Upper lobe of left lung (tissue), 6 donors: ENCODE measurements at regions not wholly inside any gene's neighbourhood (a gene's known extent, or its start where the extent isn't known, plus 50 kb on each side); places are given as distances from the start of the nearest gene placed in this dataset.

ENCODE experiments used
- ATAC-seq, 2 donors: fragments of 200-7000 bp; cut with Tn5 transposase; one replicate each; pipeline ENCODE4 v1.9.1; 2022; ENCODE audit warnings: mild to moderate bottlenecking in 2 of 2, moderate library complexity in 2 of 2; ENCODE audit not compliant: low FRiP score in 2 of 2
- DNase-seq, 2 donors: peaks; one replicate each; pipeline ENCODE4 v3.0.0-alpha.2; 2019 to 2020
- H3K27ac ChIP-seq, 4 donors: fragments of 200-600 bp; sonication (generic); one replicate each; pipeline ENCODE4 v1.5.1; 2016 to 2019
- H3K27me3 ChIP-seq, 4 donors: fragments of 200-600 bp; sonication (generic); one replicate each; pipeline ENCODE4 v1.5.1; 2017 to 2019
- H3K36me3 ChIP-seq, 4 donors: fragments of 200-600 bp; sonication (generic); one replicate each; pipeline ENCODE4 v1.5.1; 2016 to 2019
- H3K4me1 ChIP-seq, 4 donors: fragments of 200-600 bp; sonication (generic); one replicate each; pipeline ENCODE4 v1.5.1; 2018 to 2019
- H3K4me3 ChIP-seq, 4 donors: fragments of 200-600 bp; sonication (generic); one replicate each; pipeline ENCODE4 v1.5.1; 2017 to 2019; ENCODE audit warnings: mild to moderate bottlenecking in 2 of 4, moderate library complexity in 1 of 4
- H3K9me3 ChIP-seq, 4 donors: fragments of 200-600 bp; sonication (generic); one replicate each; pipeline ENCODE4 v1.5.1; 2018 to 2019
- EP300 ChIP-seq, 4 donors: sonication (generic); formaldehyde crosslinking; IDR thresholded peaks; one replicate each; pipeline ENCODE4 v1.5.1; 2017; ENCODE audit warnings: antibody characterized with exemption in 4 of 4, control low read depth in 2 of 4
- POLR2A ChIP-seq, 4 donors: fragments of 450-650 bp; IDR thresholded peaks; one replicate each; pipeline ENCODE4 v1.5.1; 2016 to 2017; ENCODE audit warnings: antibody characterized with exemption in 4 of 4, mild to moderate bottlenecking in 2 of 4
- POLR2AphosphoS5 ChIP-seq, 2 donors: sonication (generic); formaldehyde crosslinking; IDR thresholded peaks; one replicate each; pipeline ENCODE4 v1.5.1; 2017; ENCODE audit warnings: antibody characterized with exemption in 2 of 2
- WGBS, 2 donors: methylation state at CpG; one replicate each; pipeline ENCODE4 v1.1.5; 2017 to 2018; 5-methylcytosine and 5-hydroxymethylcytosine counted together
- TF ChIP-seq, protein P1 (sequence below), 6 experiments: fragments of 450-650 bp in 4 of 6; fragments of 200-600 bp in 2 of 6; sonication (generic) in 2 of 6; IDR thresholded peaks; one replicate each; pipeline ENCODE4 v1.5.1; 2016 to 2019; ENCODE audit warnings: antibody characterized with exemption in 6 of 6
- donor health status: DM: no; HTN: no; CAD: no; lungs with moderate emphysema.
- donor health status: DM: no; HTN: yes; CAD: no; lungs with severe emphysema.

- TF ChIP-seq, protein P1, sequence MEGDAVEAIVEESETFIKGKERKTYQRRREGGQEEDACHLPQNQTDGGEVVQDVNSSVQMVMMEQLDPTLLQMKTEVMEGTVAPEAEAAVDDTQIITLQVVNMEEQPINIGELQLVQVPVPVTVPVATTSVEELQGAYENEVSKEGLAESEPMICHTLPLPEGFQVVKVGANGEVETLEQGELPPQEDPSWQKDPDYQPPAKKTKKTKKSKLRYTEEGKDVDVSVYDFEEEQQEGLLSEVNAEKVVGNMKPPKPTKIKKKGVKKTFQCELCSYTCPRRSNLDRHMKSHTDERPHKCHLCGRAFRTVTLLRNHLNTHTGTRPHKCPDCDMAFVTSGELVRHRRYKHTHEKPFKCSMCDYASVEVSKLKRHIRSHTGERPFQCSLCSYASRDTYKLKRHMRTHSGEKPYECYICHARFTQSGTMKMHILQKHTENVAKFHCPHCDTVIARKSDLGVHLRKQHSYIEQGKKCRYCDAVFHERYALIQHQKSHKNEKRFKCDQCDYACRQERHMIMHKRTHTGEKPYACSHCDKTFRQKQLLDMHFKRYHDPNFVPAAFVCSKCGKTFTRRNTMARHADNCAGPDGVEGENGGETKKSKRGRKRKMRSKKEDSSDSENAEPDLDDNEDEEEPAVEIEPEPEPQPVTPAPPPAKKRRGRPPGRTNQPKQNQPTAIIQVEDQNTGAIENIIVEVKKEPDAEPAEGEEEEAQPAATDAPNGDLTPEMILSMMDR (IDR thresholded peaks at IDR 0.05), result no peak
- no peak for TF ChIP-seq POLR2A (IDR thresholded peaks at IDR 0.05)
- no peak for TF ChIP-seq EP300 (IDR thresholded peaks at IDR 0.05)
- no peak for TF ChIP-seq POLR2AphosphoS5 (IDR thresholded peaks at IDR 0.05)
Observed at GRCh38 chr20:53852014-53852413, 218.4 kb downstream of the BCAS1 start.

GRCh38 chr20:53850319-53850718, 220.1 kb downstream of the BCAS1 start:
- H3K4me3 ChIP-seq, result no peak overlapping the region
- H3K9me3 ChIP-seq, result no peaks in the 10 kb centered on the region
- TF ChIP-seq, protein P1 (IDR thresholded peaks at IDR 0.05), result no peak
- TF ChIP-seq POLR2A (IDR thresholded peaks at IDR 0.05), result no peak
- TF ChIP-seq POLR2AphosphoS5 (IDR thresholded peaks at IDR 0.05), result no peak
- no peak for TF ChIP-seq EP300 (IDR thresholded peaks at IDR 0.05)
- ATAC-seq, result no peak
- no peaks in the 10 kb centered on the region for H3K36me3 ChIP-seq
- H3K27ac ChIP-seq, result no peak overlapping the region
- no peaks in the 10 kb centered on the region for H3K27me3 ChIP-seq
- WGBS, 2 donors, result 68 to 72% methylated on average over 3 of the region's 3 CpGs
- DNase-seq, result no peak
- H3K4me1 ChIP-seq, result peaks cover 0 to 8% (median 3%) of the 10 kb centered on the region in 4 donors

More at GRCh38 chr20:53852014-53852413, 218.4 kb downstream of the BCAS1 start:
- no peak overlapping the region for H3K27ac ChIP-seq
- no peaks in the 10 kb centered on the region for H3K36me3 ChIP-seq
- peaks cover 0 to 5% (median 2%) of the 10 kb centered on the region in 4 donors for H3K4me1 ChIP-seq
- no peak overlapping the region for H3K4me3 ChIP-seq
- no peak for DNase-seq
- 40 to 50% methylated on average over 3 of the region's 3 CpGs for WGBS, 2 donors
- no peaks in the 10 kb centered on the region for H3K9me3 ChIP-seq
- ATAC-seq, result no peak
- H3K27me3 ChIP-seq, result no peaks in the 10 kb centered on the region

DNA sequence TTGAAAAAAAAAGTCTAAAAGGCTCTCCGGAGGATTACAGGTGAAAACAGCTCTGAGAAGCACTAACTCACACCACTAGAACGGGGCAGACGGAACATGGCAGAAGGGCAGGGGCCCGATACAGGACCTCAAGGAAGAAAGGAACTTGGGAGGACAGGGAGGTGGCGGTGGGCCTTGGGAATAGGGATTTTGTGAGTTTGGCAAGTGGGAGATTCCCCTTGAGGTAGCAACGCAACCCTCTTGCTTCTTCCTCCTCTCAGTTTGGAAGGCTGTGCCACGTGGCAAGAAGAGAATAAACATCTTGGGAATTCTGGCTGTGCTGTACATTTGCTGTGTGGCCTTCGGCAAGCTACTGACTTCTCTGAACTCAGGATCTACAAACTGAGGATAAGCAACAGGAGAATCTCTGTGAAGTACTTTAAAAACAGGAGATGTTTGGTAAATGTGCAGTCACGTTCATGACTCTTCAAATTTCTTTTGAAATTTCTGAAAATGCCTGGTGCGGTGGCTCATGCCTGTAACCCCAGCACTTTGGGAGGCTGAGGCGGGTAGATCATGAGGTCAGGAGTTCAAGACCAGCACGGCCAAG, 220.8 kb downstream of the BCAS1 start:
- TF ChIP-seq, protein P1 (IDR thresholded peaks at IDR 0.05), result no peak
- no peak for TF ChIP-seq POLR2AphosphoS5 (IDR thresholded peaks at IDR 0.05)
- no peak for TF ChIP-seq EP300 (IDR thresholded peaks at IDR 0.05)
- TF ChIP-seq POLR2A (IDR thresholded peaks at IDR 0.05), result no peak
- H3K27ac ChIP-seq, result no peak overlapping the region
- ATAC-seq, result no peak
- no peak overlapping the region for H3K4me3 ChIP-seq
- DNase-seq, result no peak
- no peaks in the 10 kb centered on the region for H3K9me3 ChIP-seq
- no peaks in the 10 kb centered on the region for H3K36me3 ChIP-seq
- H3K4me1 ChIP-seq, result peaks cover 0 to 8% (median 3%) of the 10 kb centered on the region in 4 donors
- 87 to 94% methylated on average over 12 of the region's 12 CpGs for WGBS, 2 donors
- H3K27me3 ChIP-seq, result no peaks in the 10 kb centered on the region

- H3K27ac ChIP-seq, result peak overlapping the region in 1 of 4 donors; percentile 70
- H3K36me3 ChIP-seq, result no peaks in the 10 kb centered on the region
- no peak for DNase-seq
- H3K4me3 ChIP-seq, result no peak overlapping the region
- H3K9me3 ChIP-seq, result no peaks in the 10 kb centered on the region
- TF ChIP-seq POLR2AphosphoS5 (IDR thresholded peaks at IDR 0.05), result no peak
- TF ChIP-seq, protein P1 (IDR thresholded peaks at IDR 0.05), result no peak
- TF ChIP-seq POLR2A (IDR thresholded peaks at IDR 0.05), result no peak
- TF ChIP-seq EP300 (IDR thresholded peaks at IDR 0.05), result no peak
- WGBS, 2 donors, result 88 to 90% methylated on average over 4 of the region's 4 CpGs
- ATAC-seq, result no peak
- H3K27me3 ChIP-seq, result no peaks in the 10 kb centered on the region
- H3K4me1 ChIP-seq, result peaks cover 0 to 8% (median 3%) of the 10 kb centered on the region in 4 donors
Observed at GRCh38 chr20:53848304-53848703, 222.1 kb downstream of the BCAS1 start.

GRCh38 chr20:53847837-53848170, 222.6 kb downstream of the BCAS1 start:
- no peak for TF ChIP-seq POLR2A (IDR thresholded peaks at IDR 0.05)
- TF ChIP-seq POLR2AphosphoS5 (IDR thresholded peaks at IDR 0.05), result no peak
- TF ChIP-seq, protein P1 (IDR thresholded peaks at IDR 0.05), result no peak
- no peak for TF ChIP-seq EP300 (IDR thresholded peaks at IDR 0.05)
- H3K27ac ChIP-seq, result peak overlapping the region; percentile 6 to 70 (median 58)
- no peak for DNase-seq
- peak in 1 of 2 donors; percentile 57 for ATAC-seq
- no peak overlapping the region for H3K4me3 ChIP-seq
- no peaks in the 10 kb centered on the region for H3K36me3 ChIP-seq
- WGBS, 2 donors, result 57 to 73% methylated on average over 2 of the region's 2 CpGs
- no peaks in the 10 kb centered on the region for H3K9me3 ChIP-seq
- H3K4me1 ChIP-seq, result peaks cover 0 to 8% (median 6%) of the 10 kb centered on the region in 4 donors
- no peaks in the 10 kb centered on the region for H3K27me3 ChIP-seq
